ENCODE measurements at regions not wholly inside any gene's neighbourhood (a gene's known extent, or its start where the extent isn't known, plus 50 kb on each side); places are given as distances from the start of the nearest gene placed in this dataset.

DNA sequence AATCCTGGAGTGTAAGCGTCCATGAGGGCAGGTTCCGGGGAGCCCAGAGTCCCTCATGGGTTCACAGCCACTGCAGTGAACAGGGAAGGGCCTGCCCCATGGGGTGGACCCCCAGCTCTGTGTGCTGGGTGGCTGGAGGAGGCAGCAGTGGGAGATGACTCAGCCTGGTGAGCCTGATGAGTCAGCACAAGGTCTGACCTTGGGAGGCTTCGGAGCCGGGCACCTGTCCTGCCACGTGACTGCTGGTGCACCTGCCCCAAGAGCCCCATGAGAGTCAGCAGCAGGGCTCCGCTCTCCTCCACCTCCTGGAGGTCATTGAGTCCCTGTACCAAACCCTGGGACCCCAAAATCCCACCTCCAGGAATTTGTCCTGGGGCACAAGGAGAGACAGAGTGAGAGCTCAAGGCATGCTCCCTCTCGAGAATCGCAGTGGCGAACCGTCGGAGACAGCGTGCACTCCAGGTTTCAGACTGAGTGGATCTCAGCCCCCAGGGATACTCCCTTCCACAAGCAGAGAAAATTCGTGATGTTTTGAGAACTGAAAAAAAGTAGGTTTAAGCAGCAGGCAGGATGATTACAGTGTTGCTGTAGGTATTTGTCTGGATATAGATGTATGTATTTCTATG lies 1221.7 kb downstream of the BRD1 start:
- peak in 4 of 56 donors; percentile 7 to 68 (median 11) for DNase-seq

DNA sequence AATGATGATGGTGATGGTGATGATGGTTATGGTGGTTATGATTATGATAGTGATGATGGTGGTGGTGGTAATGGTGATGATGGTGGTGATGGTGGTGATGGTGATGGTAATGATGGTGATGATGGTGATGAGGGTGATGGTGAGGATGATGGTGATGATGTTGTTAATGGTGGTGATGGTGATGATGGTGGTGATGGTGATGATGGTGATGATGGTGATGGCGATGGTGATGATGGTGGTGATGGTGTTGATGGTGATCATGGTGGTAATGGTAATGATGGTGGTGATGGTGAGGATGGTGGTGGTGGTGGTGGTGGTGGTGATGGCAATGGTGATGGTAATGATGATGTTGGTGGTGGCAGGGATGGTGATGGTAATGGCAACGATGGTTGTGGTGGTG lies 1222.5 kb downstream of the BRD1 start:
- DNase-seq: no peak

- peak in 35 of 56 donors; percentile 14 to 70 (median 38) for DNase-seq
These were observed 1223.9 kb downstream of the BRD1 start for GRCh38 chr22:48603621-48604320.

GRCh38 chr22:48602805-48603518 lies 1224.7 kb downstream of the BRD1 start:
- DNase-seq: peak in 2 of 56 donors; percentile 13 to 28

- DNase-seq: peak in 7 of 56 donors; percentile 6 to 48 (median 38)
These were observed 1227.0 kb downstream of the BRD1 start for GRCh38 chr22:48600681-48601080.

DNA sequence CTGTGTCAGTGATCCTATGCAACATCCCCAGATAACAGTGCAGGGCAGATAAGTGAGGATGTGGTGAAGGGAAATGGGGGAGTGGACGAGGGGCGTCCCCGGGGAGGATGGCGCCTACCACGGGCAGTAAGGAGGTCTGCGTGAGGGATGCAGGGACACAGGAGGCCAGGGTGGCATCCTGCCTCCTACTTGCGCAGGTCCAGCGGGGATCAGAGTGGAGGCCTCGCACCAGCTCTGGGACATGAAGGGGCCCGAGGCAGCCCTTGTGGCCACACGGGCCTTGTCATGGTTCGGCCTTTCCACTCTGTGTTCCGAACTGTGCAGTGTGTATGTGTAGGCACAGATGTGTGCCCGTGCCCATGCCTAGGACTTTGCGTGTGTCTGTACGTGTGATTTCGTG lies 1227.5 kb downstream of the BRD1 start:
- no peak for DNase-seq

DNA sequence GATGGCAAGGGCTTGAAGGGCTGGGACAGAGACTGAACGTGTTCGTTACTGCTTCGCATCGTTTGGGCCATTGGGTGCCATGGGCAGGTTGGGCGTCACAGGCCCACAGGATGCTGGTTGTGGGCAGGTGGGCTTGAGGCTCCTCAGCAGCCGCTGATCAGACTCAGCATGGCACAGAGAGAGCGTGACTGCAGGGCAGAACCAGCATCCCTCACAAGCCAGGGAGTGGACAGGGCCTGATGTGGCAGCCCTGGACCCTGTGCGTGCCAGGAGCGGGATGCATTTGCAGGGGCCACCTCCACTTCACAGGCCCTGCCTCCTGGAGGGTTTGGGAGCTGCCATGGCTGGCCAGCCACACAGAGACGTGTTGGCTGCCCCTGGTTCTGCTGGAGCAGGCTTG lies 1228.3 kb downstream of the BRD1 start:
- DNase-seq: no peak

DNA sequence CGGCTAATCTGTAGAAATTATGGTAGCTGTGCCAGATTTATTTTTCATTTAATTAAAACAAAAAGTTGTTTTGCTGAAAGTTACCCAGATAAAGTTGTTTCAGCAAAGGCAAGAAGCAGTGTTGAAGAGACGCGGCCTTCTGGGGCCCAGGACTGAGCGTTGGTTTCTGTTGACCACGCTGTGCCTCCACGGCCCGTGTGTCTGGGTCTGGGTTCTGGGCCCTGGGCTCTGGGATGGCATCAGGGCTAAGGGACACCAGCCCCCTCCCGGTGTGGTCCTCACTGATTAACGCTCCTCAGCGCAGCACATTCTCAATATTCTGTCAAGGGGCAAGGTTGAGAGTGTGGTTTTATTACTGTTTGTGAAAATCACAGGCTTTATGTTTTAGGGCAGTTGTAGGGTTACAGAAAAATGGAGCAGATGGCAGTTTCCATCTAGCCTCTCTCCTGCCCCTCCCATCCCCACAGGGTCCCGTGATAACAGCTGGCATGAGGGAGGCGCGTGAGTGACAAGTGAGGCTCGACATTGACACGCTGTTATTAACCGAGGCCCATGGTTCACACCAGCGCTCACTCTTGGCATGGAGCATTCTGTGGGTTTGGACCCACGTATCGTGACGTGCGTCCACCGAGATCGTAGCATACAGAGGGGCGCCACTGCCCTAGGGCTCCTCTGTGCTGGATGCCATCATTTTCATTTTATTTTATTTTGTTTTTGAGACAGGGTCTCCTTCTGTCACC lies 1231.4 kb downstream of the BRD1 start:
- DNase-seq: peak in 1 of 56 donors; percentile 18

DNA sequence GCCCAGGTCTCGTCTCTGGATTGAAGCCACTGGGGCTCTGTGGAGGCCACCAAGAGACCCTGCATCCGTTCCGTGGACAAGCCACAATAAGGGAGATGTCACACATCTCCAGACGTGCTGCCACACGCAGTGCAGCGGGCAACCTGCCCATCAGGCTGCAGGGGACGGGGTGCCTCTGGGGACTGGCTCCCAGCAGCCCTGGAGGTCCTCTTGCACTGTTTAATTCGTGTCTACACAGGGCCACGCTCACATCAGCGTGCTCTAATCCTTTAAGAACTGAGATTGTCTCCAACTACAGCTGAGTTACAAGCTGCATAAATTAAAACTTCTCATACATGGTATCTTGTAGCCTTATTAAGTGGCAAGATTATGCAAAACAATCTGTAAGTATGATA lies 1232.2 kb downstream of the BRD1 start:
- no peak for DNase-seq

DNA sequence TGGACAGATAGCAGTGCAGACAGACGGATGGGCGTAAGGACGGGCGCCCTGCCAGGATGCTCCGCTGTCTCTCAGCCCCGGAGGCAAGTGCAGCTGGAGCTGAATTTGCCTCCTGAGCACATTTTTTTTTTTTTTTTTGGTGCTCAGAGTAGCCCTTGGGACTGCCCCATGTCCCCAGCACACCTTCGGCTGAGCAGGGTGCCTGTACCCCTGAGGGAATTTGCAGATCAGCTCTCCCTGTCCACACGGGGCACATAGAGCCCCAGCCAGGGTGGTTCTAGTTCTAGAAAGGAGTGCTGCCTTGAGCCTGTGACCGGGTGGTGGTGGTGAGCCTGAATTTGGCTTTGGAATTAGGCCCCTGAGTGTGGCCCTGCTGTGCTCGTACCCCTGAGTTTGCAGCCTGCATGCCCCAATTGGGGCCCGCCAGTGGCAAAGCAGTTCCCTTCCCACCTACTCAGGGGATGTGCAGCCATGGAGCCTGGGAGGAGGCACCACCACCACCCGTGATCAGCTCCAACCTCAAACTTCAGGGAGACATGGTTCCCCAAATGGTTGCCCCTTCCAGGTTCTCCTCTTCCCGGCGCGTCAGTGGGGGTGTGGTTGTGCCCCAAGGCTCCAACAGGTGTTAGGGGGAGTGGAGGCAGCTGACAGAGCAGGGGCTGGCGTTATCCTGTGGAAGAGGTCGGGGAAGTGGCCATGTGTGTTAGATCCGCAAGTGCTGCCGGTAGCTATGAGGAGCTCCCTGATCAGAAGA lies 1232.7 kb downstream of the BRD1 start:
- no peak for DNase-seq

- DNase-seq: peak in 1 of 56 donors; percentile 20
These were observed 1233.5 kb downstream of the BRD1 start for GRCh38 chr22:48594016-48594756.

GRCh38 chr22:48593551-48593950 lies 1234.1 kb downstream of the BRD1 start:
- no peak for DNase-seq

DNA sequence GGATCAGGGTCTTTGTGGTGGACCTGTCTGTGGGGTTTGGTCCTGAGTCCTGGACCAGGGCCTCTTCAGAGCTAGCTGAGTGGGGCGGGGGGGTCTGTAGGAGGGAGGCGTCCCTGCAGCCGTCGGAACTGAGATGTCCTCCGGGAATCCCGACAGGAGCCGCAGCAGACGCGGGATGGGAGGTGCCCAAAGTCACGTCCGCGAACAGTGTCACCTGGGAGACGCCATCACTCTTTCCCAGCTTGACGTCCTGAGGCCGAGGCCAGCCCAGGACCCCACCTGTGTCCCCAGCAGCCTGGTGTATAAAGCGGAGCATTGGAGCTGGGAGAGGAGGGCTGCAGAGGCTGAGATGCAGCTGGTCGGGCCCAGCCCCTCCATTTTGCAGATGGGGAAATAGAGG lies 1234.7 kb downstream of the BRD1 start:
- no peak for DNase-seq

DNA sequence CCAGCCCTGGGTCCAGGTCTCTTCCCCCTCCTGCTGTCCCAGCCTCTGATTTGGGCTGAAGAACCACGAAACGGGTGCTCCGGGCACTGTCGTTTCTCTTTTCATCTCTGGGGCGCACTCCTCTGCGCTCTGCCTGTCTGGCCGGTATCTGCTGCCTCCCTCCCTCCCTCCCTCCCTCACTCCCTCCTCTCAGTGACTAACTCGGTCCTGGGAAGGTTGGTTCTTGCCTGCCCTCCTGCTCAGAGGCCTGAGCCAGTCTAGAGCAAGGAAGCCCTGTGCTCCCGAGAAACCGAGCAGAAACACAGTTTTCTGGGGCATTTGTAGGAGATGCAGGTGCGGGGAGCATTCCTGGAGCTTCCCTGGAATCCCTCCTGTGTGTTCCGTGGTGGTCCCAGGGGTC lies 1235.2 kb downstream of the BRD1 start:
- no peak for DNase-seq

- DNase-seq: no peak
These were observed 1235.7 kb downstream of the BRD1 start for GRCh38 chr22:48592066-48592345.

DNA sequence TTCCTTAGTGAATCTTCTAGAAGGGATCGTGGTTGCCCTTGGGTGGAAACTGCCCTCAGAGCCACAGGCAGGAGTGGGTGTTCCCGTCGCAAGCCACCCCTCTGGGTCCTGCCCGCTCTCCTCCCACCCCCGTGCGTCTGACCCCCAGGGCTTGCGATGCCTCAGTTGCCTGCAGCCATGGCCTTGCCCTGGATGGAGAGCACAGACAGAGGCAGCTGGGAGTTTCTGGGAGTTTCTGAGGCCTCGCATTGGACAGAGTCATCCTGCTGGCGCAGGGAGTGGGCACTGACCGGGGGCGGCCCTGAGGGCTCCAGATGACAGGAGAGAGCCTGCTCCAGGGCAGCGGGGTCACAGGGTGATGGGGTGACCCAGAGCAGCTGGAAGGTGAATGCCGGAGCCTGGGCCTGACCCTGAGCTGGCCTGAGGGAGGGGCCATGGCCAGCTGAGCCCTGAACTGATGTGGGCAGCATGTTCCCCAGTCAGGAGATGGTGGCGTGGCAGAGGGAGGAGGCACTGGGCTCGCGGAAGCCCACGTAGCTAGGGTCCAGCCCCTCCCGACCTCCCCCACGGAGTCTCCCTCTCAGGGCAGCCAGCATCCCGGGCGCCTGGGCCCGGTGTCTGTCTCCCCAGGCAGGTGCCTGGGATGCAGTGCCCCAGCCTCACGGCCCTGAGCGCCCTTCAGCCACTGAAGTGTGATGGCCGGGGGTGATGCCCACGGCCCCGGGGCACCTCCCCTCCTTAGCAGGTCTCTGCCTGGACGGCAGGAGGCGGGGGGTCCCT lies 1236.2 kb downstream of the BRD1 start:
- no peak for DNase-seq

DNA sequence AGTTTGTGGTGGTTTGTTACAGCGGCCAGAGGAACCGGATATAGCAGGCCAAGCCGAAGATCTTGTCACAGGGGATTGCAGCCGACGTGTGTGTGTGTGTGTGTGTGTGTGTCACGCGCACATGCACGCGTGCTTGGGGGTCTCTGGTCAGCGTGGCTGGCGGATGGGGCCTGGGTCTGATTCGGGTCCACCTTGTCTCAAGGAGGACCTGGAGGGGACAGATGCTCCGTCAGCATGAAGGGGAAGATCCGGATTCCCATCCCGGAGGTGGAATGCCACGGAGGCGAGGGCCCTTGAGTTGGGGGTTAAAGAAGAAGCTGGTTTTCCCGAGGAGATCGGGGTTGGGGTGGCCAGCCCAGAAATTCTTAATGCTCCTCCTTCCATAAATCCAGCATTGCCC lies 1237.8 kb downstream of the BRD1 start:
- no peak for DNase-seq

DNA sequence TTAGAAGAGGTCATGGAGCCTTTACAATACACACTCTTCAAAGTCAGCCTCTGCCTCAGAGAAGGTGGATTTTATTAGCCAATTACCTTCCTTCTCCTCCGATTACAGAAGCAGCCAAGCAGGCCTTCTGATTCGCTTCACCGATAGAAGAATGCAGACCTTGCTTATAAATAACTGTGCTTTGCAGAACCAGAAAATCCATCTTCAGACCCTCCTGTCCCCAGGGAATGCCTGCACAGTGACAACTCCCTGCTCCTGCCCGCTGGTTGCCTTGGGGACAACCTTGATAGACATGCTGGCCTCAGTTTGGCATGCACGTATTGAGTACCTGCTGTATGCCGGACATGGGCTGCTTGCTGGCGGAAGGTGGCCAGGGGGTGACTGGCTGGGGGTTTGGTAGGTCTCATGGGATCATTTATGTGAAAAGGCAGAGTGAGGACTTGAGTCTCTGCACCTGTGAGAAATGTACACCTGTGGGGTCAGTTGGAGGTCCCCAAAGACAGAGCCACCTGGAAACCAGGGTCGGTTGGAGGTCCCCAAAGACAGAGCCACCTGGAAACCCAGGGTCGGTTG lies 1238.7 kb downstream of the BRD1 start:
- DNase-seq: no peak

- DNase-seq: no peak
These were observed 1239.4 kb downstream of the BRD1 start for GRCh38 chr22:48588151-48588877.
